Activated CD4-positive, alpha-beta T cell treated with anti-CD3 and anti-CD28 coated beads, Interleukin-2, amount 10 ng/mL, durations not matched to agents 7 days and 5 days (primary cell): ENCODE measurements at regions not wholly inside any gene's neighbourhood (a gene's known extent, or its start where the extent isn't known, plus 50 kb on each side); places are given as distances from the start of the nearest gene placed in this dataset.
A peak's percentile ranks its signal among the peaks of the same experiment; 100 is the strongest.

Source experiments
- CTCF ChIA-PET: fragments of 350-600 bp; sonication (Branson Sonifier 250); formaldehyde crosslinking; loops from one replicate; lab custom pipeline; 2021; ENCODE audit warnings: antibody characterized with exemption; lab: Charles Lee
- POLR2A ChIA-PET: fragments of 350-600 bp; sonication (Branson Sonifier 250); formaldehyde crosslinking; loops from one replicate; lab custom pipeline; 2021; ENCODE audit warnings: antibody characterized with exemption; lab: Charles Lee
- DNase-seq: peaks from one replicate; pipeline ENCODE4 v3.0.0-alpha.2; 2020
- H3K27ac Mint-ChIP-seq: one replicate; pipeline ENCODE4 v1.8.0; 2021; ENCODE audit warnings: mild to moderate bottlenecking, moderate library complexity, mixed read lengths
- H3K27me3 Mint-ChIP-seq: one replicate; pipeline ENCODE4 v1.8.0; 2021; ENCODE audit warnings: mixed read lengths
- H3K36me3 Mint-ChIP-seq: one replicate; pipeline ENCODE4 v1.8.0; 2021; ENCODE audit warnings: low read depth, mixed read lengths
- H3K4me1 Mint-ChIP-seq: one replicate; pipeline ENCODE4 v1.8.0; 2021; ENCODE audit warnings: mixed read lengths
- H3K4me3 Mint-ChIP-seq: one replicate; pipeline ENCODE4 v1.8.0; 2021; ENCODE audit warnings: mild to moderate bottlenecking, moderate library complexity, mixed read lengths
- H3K9me3 Mint-ChIP-seq: one replicate; pipeline ENCODE4 v1.8.0; 2021; ENCODE audit warnings: mixed read lengths

DNA sequence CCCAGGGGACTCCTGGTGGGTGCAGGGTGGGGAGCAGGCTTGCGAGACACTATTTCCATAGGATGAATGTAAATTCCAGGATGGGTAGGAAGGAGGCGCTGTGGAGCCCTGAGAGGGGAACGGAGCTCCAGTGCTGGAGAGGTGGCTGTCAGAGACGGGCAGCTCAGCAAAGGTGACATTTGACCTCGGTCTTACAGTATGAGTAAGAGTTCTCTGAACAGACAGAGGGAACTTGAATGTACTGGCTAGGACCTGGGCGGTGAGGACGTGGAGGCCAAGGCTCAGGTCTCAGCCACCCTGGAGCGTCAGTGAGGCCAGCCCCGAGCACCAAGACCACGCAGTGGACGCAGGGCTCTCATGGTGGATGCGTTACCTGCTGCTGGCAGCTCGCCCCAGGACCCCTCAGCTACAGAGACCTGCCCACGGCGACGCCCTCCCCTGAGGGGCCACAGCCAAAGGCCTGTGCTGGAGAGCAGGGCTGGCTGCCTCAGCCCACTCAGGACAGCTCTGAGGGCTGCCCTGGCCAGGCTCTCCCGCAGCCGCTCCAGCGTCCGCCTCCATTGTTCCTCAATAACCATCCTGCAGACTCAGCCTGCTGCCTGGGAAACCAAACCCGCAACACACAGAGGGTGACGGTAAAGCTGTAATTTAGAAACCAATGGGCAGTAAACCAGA is 65.9 kb upstream of the TNRC6C start:
- no peak for DNase-seq
- H3K27ac Mint-ChIP-seq: no peak overlapping the region
- no peaks in the 10 kb centered on the region for H3K9me3 Mint-ChIP-seq
- H3K36me3 Mint-ChIP-seq: no peaks in the 10 kb centered on the region
- ChIA-PET POLR2A (no interaction called here), CTCF (interaction anchor here (1.0 to 1.3 kb wide), 2 partner anchors 10 to 85 kb away, joined by 3 read pairs; no protein-coding TSS in a partner anchor)
- peaks cover 18% of the 10 kb centered on the region for H3K4me1 Mint-ChIP-seq
- peaks cover 16% of the 10 kb centered on the region for H3K27me3 Mint-ChIP-seq
- no peak overlapping the region for H3K4me3 Mint-ChIP-seq

DNA sequence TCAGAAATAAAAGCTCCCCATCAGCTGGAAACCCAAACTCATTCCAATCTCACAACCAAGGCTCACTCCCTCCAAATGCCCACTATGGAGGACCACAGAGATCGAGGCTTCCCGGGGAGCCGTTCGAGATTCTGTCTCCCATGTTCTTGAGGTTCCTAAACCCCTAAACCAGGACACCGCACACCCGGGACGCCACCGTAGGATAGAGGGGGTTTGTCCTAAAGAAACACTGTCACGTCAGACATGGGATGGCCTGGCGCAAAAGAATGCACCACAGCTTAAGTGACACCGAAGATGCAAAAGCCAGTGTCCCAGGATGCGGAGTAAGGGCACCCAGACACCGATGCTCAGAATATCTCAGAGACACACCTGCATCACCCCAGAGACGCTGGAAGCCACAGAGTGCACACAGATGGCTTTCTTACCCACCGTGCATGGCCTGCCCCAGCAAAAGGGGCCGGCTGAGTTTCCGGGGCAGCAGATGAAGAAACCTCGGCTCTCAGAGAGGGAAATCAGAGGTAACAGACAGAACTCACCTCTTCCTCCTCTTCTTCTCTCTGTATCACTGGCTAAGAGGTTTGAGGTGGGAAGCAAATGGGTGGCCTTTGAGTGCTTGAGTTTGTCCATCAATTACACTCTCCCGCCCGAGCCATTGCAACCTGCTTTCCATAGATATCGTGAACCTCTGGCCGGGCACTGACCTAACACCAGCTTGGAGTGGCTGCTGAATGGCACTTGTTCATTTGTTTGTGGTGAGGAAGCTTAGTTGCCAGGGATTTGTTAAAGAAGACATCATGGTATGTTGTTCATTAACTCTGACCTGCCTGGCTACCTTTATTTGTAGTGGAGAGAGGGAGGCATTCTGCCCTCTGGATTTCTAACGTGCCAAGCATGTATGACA is 65.1 kb upstream of the TNRC6C start:
- Mint-ChIP-seq H3K27me3 (peaks cover 10% of the 10 kb centered on the region), H3K27ac (peak overlapping the region; percentile 52), H3K4me1 (peaks cover 10% of the 10 kb centered on the region), H3K4me3 (no peak overlapping the region), H3K9me3 (no peaks in the 10 kb centered on the region), H3K36me3 (no peaks in the 10 kb centered on the region)
- ChIA-PET CTCF (interaction anchor here (1.3 kb wide), 1 partner anchor 86 kb away, joined by 3 read pairs; no protein-coding TSS in a partner anchor), POLR2A (no interaction called here)
- no peak for DNase-seq

DNA sequence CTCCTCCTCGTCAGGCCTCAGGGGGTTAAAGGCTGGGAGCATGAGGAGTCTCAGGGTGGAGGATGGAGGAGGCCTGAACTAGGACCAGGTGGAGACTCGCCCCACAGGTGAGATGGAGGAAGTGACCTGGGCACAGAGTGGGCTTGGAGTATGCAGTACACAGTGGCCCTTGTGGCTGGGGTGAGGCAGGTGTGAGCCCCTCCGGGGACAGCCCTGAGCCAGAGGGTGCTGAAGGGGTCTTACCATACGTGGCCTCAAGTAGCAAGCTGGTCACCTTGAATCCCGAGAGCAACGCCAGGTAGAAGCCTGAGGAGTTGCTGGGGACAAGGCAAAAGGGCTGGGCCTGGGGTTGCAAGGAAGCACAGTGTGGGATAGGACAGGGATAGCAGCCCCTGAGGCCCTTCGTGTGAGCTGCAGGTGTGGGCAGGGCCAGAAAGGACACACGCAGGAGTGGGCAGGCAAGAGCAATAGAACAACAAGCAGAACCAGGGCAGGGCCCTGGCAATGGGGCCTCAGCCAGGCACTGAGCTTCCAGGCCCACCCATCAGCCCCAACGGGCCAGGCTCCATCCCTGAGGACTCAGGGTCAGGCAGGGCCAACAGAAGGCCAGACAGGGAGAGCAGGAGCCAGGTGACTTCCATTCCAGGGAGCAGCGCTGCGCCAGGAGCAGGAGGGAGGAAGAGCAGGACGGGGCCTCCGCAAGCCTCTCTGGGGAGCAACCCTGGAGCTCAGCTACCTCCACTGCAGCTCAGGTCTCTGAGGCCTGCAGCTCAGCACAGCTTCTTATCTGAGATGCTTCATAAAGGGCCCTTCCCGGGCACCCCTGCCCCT is 64.2 kb upstream of the TNRC6C start:
- ChIA-PET POLR2A (no interaction called here), CTCF (interaction anchor here (0.8 to 1.9 kb wide), 3 partner anchors 10 to 60 kb away, joined by 3 to 5 read pairs (median 5); no protein-coding TSS in a partner anchor)
- no peak overlapping the region for H3K4me3 Mint-ChIP-seq
- H3K4me1 Mint-ChIP-seq: peaks cover 13% of the 10 kb centered on the region
- H3K9me3 Mint-ChIP-seq: no peaks in the 10 kb centered on the region
- peak overlapping the region; percentile 57 for H3K27ac Mint-ChIP-seq
- H3K27me3 Mint-ChIP-seq: peaks cover 2% of the 10 kb centered on the region
- no peaks in the 10 kb centered on the region for H3K36me3 Mint-ChIP-seq
- DNase-seq: no peak

DNA sequence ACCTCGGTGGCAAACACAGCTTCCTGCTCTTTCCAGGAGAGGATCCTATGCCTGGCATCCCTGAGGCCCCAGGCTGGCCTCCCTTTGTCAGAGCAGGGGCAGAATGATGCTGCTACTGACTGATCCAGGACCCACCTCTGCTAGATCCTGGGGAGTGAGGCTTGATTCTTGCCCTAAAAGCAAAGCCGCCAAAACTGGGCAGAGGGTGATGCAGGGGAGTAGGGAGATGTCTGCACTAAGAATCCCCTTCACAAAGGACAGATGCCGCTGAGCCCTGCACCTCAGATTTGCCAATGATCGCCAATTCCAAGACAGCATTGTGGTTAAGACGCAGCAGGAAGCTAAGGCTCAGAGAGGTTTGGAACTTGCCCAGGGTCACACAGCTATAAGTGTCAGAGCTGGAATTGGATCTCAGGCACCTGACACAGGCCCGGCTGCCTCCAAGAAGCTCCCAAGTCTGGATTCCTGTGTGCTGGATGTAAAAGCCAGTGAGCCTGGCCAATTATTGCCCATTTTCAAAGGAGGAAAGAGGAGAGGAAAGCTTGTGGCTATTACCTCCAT is 60.7 kb upstream of the TNRC6C start:
- Mint-ChIP-seq H3K27ac (no peak overlapping the region), H3K4me1 (peaks cover 13% of the 10 kb centered on the region), H3K36me3 (no peaks in the 10 kb centered on the region), H3K9me3 (no peaks in the 10 kb centered on the region), H3K27me3 (peaks cover 2% of the 10 kb centered on the region), H3K4me3 (no peak overlapping the region)
- ChIA-PET POLR2A (no interaction called here), CTCF (interaction anchor here (0.6 to 1.3 kb wide), 2 partner anchors 8 to 39 kb away, joined by 3 read pairs; no protein-coding TSS in a partner anchor)
- DNase-seq: no peak

DNA sequence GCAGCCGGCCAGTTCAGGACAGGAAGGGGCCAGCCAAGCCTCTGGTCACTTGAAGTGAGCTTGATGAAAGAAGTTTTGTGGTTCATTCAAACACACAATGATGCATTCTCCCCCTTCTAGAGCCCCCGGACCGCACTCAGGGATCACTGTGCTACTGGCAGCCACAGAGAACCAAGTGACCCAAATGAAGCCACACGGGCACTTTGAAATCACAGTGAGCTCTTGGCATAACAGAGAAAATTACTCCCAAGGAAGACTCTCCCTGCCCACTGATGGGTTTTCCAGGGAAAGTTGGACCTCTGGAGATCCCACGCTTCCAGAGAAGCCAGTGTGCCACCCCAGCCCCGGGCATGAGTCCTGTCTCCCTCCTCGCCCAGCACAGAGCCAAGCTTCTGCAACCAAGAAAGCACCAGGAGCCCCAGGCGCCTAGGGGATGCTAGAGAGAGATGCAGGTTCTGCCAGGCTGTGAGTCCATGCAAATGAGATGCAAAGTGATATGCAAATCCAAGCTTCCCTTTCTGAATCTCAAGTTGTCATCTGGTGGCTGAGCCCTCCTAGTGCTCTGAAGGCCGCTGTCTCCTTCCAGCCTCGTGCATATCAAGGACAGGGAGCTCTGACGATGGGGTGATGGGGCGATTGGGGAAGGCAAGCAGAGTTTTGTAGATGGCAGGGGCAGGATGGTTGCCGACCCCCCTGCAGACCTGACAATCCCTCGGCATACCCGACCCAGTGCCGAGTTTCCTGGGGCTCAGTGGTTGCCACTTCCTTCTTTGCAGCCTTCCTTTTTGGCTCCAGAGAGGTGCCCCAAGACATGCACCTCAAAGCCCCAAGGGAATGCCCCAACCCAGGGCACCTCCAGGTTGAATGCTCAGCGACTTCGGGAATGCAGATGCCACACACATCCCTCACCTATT is 59.7 kb upstream of the TNRC6C start:
- Mint-ChIP-seq H3K9me3 (no peaks in the 10 kb centered on the region), H3K4me3 (no peak overlapping the region), H3K4me1 (peaks cover 3% of the 10 kb centered on the region), H3K36me3 (no peaks in the 10 kb centered on the region), H3K27me3 (peaks cover 2% of the 10 kb centered on the region), H3K27ac (peak overlapping the region; percentile 25)
- ChIA-PET POLR2A (no interaction called here), CTCF (interaction anchor here (0.6 to 1.3 kb wide), 3 partner anchors 9 to 125 kb away, joined by 3 read pairs; no protein-coding TSS in a partner anchor)
- DNase-seq: no peak

DNA sequence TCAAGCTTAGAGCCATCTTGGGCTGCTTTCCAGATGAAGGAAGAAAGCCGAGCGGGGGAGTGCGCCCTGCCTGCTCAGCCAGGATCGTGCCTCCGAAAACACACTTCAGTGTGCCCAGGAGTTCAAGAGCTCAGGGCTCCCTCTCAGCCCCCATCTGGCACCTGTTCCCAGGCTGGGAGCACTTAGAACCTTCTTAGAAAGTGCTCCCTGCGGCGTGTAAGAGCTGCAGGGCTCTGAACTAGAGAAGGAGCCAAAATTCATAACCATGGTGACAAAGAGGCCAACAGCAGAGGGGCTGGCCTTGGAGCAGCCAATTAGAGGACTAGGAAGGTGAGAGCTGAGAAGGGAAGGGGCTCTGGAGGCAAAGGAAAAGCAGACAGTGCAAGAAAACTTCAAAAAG is 59.0 kb upstream of the TNRC6C start:
- Mint-ChIP-seq H3K27me3 (peaks cover 3% of the 10 kb centered on the region), H3K27ac (no peak overlapping the region), H3K4me3 (no peak overlapping the region), H3K9me3 (no peaks in the 10 kb centered on the region), H3K4me1 (peaks cover 3% of the 10 kb centered on the region), H3K36me3 (no peaks in the 10 kb centered on the region)
- ChIA-PET POLR2A (no interaction called here), CTCF (interaction anchor here (1.3 kb wide), 1 partner anchor 10 kb away, joined by 3 read pairs; no protein-coding TSS in a partner anchor)
- DNase-seq: no peak

DNA sequence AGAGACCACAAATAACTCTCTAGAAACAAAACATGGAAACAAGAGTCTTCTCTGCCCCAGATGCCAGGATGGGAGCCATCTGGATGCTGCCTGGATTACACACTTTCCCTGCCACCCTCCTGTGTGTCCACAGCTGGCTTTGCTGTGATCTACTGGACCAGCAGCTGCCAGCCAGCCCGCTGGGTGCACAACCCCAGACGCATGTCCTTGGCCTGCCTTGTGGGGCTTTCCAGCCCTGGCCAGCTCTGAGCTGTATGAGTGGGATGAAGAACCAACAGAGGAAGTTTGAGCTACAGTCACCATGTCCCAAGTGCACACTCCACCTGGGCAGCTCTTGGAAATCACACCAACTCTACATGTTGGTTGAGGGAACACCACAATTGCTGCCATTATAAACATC is 57.0 kb upstream of the TNRC6C start:
- POLR2A ChIA-PET: interaction anchor here (0.9 kb wide), 1 partner anchor 57 kb away, joined by 3 read pairs; the partner anchor contains the start of gene TNRC6C
- no peak overlapping the region for H3K4me3 Mint-ChIP-seq

DNA sequence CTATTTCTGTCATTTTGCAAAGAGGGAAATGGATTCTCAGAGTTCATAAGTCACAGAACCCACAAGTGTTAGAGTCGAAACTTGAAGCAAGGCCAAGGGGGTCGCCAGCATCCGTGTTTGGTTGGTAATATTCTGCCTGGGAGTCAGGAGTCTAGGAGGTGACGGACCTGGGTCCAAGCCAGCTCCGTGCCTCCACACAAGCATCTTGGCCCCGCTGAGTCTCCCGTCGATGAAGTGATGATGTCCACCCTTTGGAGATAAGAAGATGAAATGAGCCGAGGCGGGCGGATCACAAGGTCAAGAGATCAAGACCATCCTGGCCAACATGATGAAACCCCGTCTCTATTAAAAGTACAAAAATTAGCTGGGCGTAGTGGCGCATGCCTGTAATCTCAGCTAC is 53.2 kb upstream of the TNRC6C start:
- H3K27me3 Mint-ChIP-seq: peaks cover 2% of the 10 kb centered on the region
- no peak overlapping the region for H3K27ac Mint-ChIP-seq
- DNase-seq: no peak
- CTCF ChIA-PET: no interaction called here
- no peaks in the 10 kb centered on the region for H3K36me3 Mint-ChIP-seq
- POLR2A ChIA-PET: no interaction called here
- no peaks in the 10 kb centered on the region for H3K4me1 Mint-ChIP-seq
- H3K9me3 Mint-ChIP-seq: no peaks in the 10 kb centered on the region
- H3K4me3 Mint-ChIP-seq: no peak overlapping the region

More for the DNA sequence above, 57.0 kb upstream of the TNRC6C start:
- DNase-seq: no peak
- CTCF ChIA-PET: no interaction called here
- Mint-ChIP-seq H3K27ac (no peak overlapping the region), H3K27me3 (peaks cover 3% of the 10 kb centered on the region), H3K4me1 (peaks cover 3% of the 10 kb centered on the region), H3K36me3 (no peaks in the 10 kb centered on the region), H3K9me3 (no peaks in the 10 kb centered on the region)

DNA sequence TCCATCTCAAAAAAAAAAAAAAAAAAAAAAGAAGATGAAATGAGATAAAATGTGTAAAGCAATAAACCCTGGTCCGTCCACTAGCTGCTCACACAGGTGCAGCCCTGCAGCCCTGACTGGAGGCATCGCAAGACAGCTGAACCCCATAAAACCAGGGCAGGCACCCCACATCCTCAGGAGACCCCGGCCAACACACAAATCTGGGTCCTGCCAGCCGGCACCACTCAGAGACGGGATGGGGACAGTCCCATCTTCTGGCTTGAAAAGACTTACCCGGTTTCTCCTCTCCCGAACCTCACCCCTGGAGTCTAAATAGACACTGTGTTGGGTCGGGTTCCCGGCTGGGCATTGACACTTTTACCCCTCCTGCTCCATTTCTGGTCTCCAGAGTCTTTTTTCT is 52.7 kb upstream of the TNRC6C start:
- POLR2A ChIA-PET: no interaction called here
- peaks cover 3% of the 10 kb centered on the region for H3K27me3 Mint-ChIP-seq
- no peaks in the 10 kb centered on the region for H3K36me3 Mint-ChIP-seq

DNA sequence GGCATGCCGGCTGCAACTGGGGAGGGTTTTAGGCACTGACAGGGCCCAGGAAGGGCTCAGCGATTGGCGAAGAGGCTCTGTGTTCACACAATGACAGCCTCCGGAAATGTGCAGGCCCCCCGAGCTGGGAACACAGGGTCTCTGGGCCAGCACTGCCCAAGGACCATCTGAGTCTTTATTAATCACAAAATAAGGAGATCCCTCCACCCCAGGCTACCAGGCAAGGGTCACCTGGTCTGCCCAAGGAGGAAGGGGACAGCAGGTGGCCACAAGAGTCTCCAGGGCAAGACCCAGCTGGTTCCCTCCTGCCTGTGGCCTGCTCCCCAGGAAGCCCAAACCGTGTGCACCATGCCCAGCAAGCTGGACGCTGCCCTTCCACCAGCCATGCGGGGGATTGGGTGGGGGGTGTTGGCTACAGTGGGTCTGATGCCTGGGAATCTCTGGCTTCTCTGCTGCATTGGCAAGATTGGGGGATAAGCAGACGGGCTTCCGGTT is 52.1 kb upstream of the TNRC6C start:
- H3K27me3 Mint-ChIP-seq: peaks cover 9% of the 10 kb centered on the region
- no peaks in the 10 kb centered on the region for H3K4me1 Mint-ChIP-seq

More for the DNA sequence above, 52.7 kb upstream of the TNRC6C start:
- Mint-ChIP-seq H3K4me3 (no peak overlapping the region), H3K9me3 (no peaks in the 10 kb centered on the region), H3K4me1 (no peaks in the 10 kb centered on the region), H3K27ac (no peak overlapping the region)
- CTCF ChIA-PET: no interaction called here
- DNase-seq: no peak

More for the DNA sequence above, 52.1 kb upstream of the TNRC6C start:
- Mint-ChIP-seq H3K4me3 (no peak overlapping the region), H3K36me3 (no peaks in the 10 kb centered on the region), H3K27ac (no peak overlapping the region), H3K9me3 (no peaks in the 10 kb centered on the region)
- CTCF ChIA-PET: interaction anchor here (1.1 kb wide), 1 partner anchor 21 kb away, joined by 3 read pairs; no protein-coding TSS in a partner anchor
- no peak for DNase-seq
- POLR2A ChIA-PET: no interaction called here
